GM19397 (cell line): ENCODE measurements at regions not wholly inside any gene's neighbourhood (a gene's known extent, or its start where the extent isn't known, plus 50 kb on each side); places are given as distances from the start of the nearest gene placed in this dataset.

Source experiments
- ATAC-seq: cut with Tn5 transposase; IDR thresholded peaks from one replicate; pipeline ENCODE4 v1.9.1; 2021; ENCODE audit warnings: mild to moderate bottlenecking, moderate library complexity; ENCODE audit not compliant: unreplicated experiment

- no peak for ATAC-seq
Measured at GRCh38 chr6:145244349-145245100, 490.8 kb downstream of the EPM2A start.

GRCh38 chr6:145245119-145245518 is 490.2 kb downstream of the EPM2A start:
- ATAC-seq: no peak

GRCh38 chr6:145247692-145248419 is 487.5 kb downstream of the EPM2A start:
- ATAC-seq: no peak

GRCh38 chr6:145250436-145250835 is 484.9 kb downstream of the EPM2A start:
- no peak for ATAC-seq

- ATAC-seq: no peak
Measured at GRCh38 chr6:145252737-145253136, 482.6 kb downstream of the EPM2A start.

- no peak for ATAC-seq
Measured at GRCh38 chr6:145254649-145255401, 480.5 kb downstream of the EPM2A start.

- no peak for ATAC-seq
Measured at GRCh38 chr6:145257704-145258103, 477.6 kb downstream of the EPM2A start.

GRCh38 chr6:145258122-145258521 is 477.2 kb downstream of the EPM2A start:
- ATAC-seq: no peak

GRCh38 chr6:145260484-145261175 is 474.7 kb downstream of the EPM2A start:
- ATAC-seq: no peak

- no peak for ATAC-seq
Measured at GRCh38 chr6:145261758-145262157, 473.6 kb downstream of the EPM2A start.

- ATAC-seq: no peak
Measured at GRCh38 chr6:145262771-145263170, 472.5 kb downstream of the EPM2A start.

GRCh38 chr6:145263778-145264211 is 471.5 kb downstream of the EPM2A start:
- ATAC-seq: no peak

- ATAC-seq: no peak
Measured at GRCh38 chr6:145266432-145267075, 468.8 kb downstream of the EPM2A start.

- ATAC-seq: no peak
Measured at GRCh38 chr6:145267076-145267867, 468.0 kb downstream of the EPM2A start.

- ATAC-seq: no peak
Measured at GRCh38 chr6:145270464-145270863, 464.9 kb downstream of the EPM2A start.

- no peak for ATAC-seq
Measured at GRCh38 chr6:145271040-145271439, 464.3 kb downstream of the EPM2A start.

GRCh38 chr6:145271577-145271976 is 463.7 kb downstream of the EPM2A start:
- no peak for ATAC-seq

- no peak for ATAC-seq
Measured at GRCh38 chr6:145272246-145272645, 463.1 kb downstream of the EPM2A start.

GRCh38 chr6:145273136-145273535 is 462.2 kb downstream of the EPM2A start:
- no peak for ATAC-seq

- no peak for ATAC-seq
Measured at GRCh38 chr6:145274083-145274482, 461.2 kb downstream of the EPM2A start.
